HCT116 (cell line): ENCODE measurements at regions not wholly inside any gene's neighbourhood (a gene's known extent, or its start where the extent isn't known, plus 50 kb on each side); places are given as distances from the start of the nearest gene placed in this dataset.

Source experiments
- ATAC-seq: fragments of 200-7000 bp; cut with Tn5 transposase; 2 replicates; pipeline ENCODE4 v1.9.1; 2020; ENCODE audit warnings: mild to moderate bottlenecking, moderate library complexity
- BruUV-seq: library from RNA; stranded (reverse); fragments of 400-500 nt; replicated peaks from 2 replicates; lab custom pipeline; 2021; lab: Mats Ljungman, UMichigan
- CTCF ChIA-PET: fragments of 300-600 bp; sonication (Branson Sonifier 250); formaldehyde crosslinking; loops from one replicate; lab custom pipeline; 2021; ENCODE audit warnings: antibody characterized with exemption; lab: Charles Lee
- POLR2A ChIA-PET: fragments of 300-600, 350-600 bp; sonication (Branson Sonifier 250); formaldehyde crosslinking; loops from one replicate; lab custom pipeline; 2021; ENCODE audit warnings: antibody characterized with exemption; lab: Charles Lee
- RAD21 ChIA-PET, 2 experiments: fragments of 300-600 bp; sonication (Branson Sonifier 250); formaldehyde crosslinking; loops; one replicate each; lab custom pipeline; 2023; ENCODE audit warnings: low total read pairs in 2 of 2; ENCODE audit not compliant: uncharacterized antibody in 2 of 2, unreplicated experiment in 2 of 2, low non-redundant PET in 1 of 2; lab: Charles Lee
- DNase-seq: peaks from one replicate; pipeline ENCODE4 v3.0.0-alpha.2; 2010; ENCODE audit warnings: low read depth, low spot score
- H2AFZ ChIP-seq: fragments of 200-600 bp; shearing (Covaris generic), sonication (generic); 2 replicates; pipeline ENCODE4 v1.6.1; 2017; ENCODE audit warnings: low read depth, mixed run types, mixed read lengths, antibody characterized with exemption, low read length; ENCODE audit not compliant: poor library complexity, severe bottlenecking
- H3K27ac ChIP-seq: 2 replicates; pipeline ENCODE4 v1.5.1; 2012; ENCODE audit warnings: low read depth, low read length
- H3K27me3 ChIP-seq: fragments of 200-600 bp; sonication (generic); 2 replicates; pipeline ENCODE4 v1.6.1; 2016; ENCODE audit warnings: mixed run types, low read length, mixed read lengths; ENCODE audit not compliant: insufficient read depth
- H3K36me3 ChIP-seq, 2 experiments: fragments of 200-500 bp in 1 of 2; fragments of 200-600 bp in 1 of 2; sonication (Bioruptor generic) in 1 of 2; sonication (generic) in 1 of 2; 2 replicates each; pipeline versions ENCODE4 v1.5.1 to v1.6.1; 2014 to 2016; ENCODE audit warnings: low read length in 2 of 2, inconsistent platforms in 1 of 2, mixed read lengths in 1 of 2, mixed run types in 1 of 2; ENCODE audit not compliant: insufficient read depth in 2 of 2, control insufficient read depth in 1 of 2
- H3K4me1 ChIP-seq, 2 experiments: fragments of 200-600 bp in 1 of 2; sonication (generic) in 1 of 2; 2 replicates each; pipeline versions ENCODE4 v1.5.1 to v1.6.1; 2012 to 2017; ENCODE audit warnings: low read length in 2 of 2, inconsistent platforms in 1 of 2, mild to moderate bottlenecking in 1 of 2, mixed read lengths in 1 of 2, mixed run types in 1 of 2, moderate library complexity in 1 of 2; ENCODE audit not compliant: insufficient read depth in 2 of 2, control insufficient read depth in 1 of 2
- H3K4me2 ChIP-seq: fragments of 200-600 bp; sonication (generic); 2 replicates; pipeline ENCODE4 v1.6.1; 2017; ENCODE audit warnings: mixed run types, low read length, mixed read lengths
- H3K4me3 ChIP-seq, 2 experiments: fragments of 200-600 bp in 1 of 2; sonication (generic) in 1 of 2; replicated peaks in 1 of 2; 2 replicates each; pipeline ENCODE4 v1.5.1; 2011 to 2016; ENCODE audit warnings: low read length in 2 of 2, control low read depth in 1 of 2, low read depth in 1 of 2, mild to moderate bottlenecking in 1 of 2, mixed read lengths in 1 of 2, mixed run types in 1 of 2
- H3K79me2 ChIP-seq: fragments of 200-600 bp; sonication (generic); 2 replicates; pipeline ENCODE4 v1.6.1; 2017; ENCODE audit warnings: mild to moderate bottlenecking, mixed run types, low read length, moderate library complexity, mixed read lengths; ENCODE audit not compliant: insufficient read depth
- H3K9ac ChIP-seq: fragments of 200-600 bp; sonication (generic); 2 replicates; pipeline ENCODE4 v1.6.1; 2016; ENCODE audit warnings: low read length, mixed read lengths
- H3K9me2 ChIP-seq: fragments of 200-600 bp; sonication (generic), shearing (Covaris generic); 2 replicates; pipeline ENCODE4 v1.6.1; 2017; ENCODE audit warnings: mixed run types, mild to moderate bottlenecking, moderate library complexity; ENCODE audit not compliant: insufficient read depth
- H3K9me3 ChIP-seq, 2 experiments: fragments of 200-500 bp in 1 of 2; fragments of 200-600 bp in 1 of 2; sonication (Bioruptor generic) in 1 of 2; sonication (generic) in 1 of 2; 2 replicates each; pipeline ENCODE4 v1.6.1; 2014 to 2017; ENCODE audit warnings: low read length in 2 of 2, mixed read lengths in 2 of 2, inconsistent platforms in 1 of 2, low read depth in 1 of 2, mild to moderate bottlenecking in 1 of 2, mixed run types in 1 of 2, moderate library complexity in 1 of 2; ENCODE audit not compliant: control insufficient read depth in 1 of 2, insufficient read depth in 1 of 2
- H4K20me1 ChIP-seq: fragments of 200-600 bp; sonication (generic), shearing (Covaris generic); 2 replicates; pipeline ENCODE4 v1.6.1; 2017; ENCODE audit warnings: mixed run types, mild to moderate bottlenecking, moderate library complexity; ENCODE audit not compliant: insufficient read depth
- CEBPB ChIP-seq: IDR thresholded peaks from 2 replicates; pipeline ENCODE4 v1.6.1; 2012; ENCODE audit warnings: low read depth
- ELF1 ChIP-seq: IDR thresholded peaks from 2 replicates; pipeline ENCODE4 v1.6.1; 2012; ENCODE audit warnings: low read depth, borderline replicate concordance
- EZH2 ChIP-seq: fragments of 200-600 bp; sonication (generic); IDR thresholded peaks from 2 replicates; pipeline ENCODE4 v1.6.1; 2017; ENCODE audit warnings: antibody characterized with exemption, mixed run types
- EZH2phosphoT487 ChIP-seq: fragments of 200-600 bp; IDR thresholded peaks from 2 replicates; pipeline ENCODE4 v1.6.1; 2018; ENCODE audit warnings: antibody characterized with exemption, borderline replicate concordance
- FOSL1 ChIP-seq: IDR thresholded peaks from 2 replicates; pipeline ENCODE4 v1.6.1; 2012; ENCODE audit warnings: low read depth
- POLR2A ChIP-seq: IDR thresholded peaks from 2 replicates; pipeline ENCODE4 v1.7.0; 2011; ENCODE audit warnings: borderline replicate concordance; ENCODE audit not compliant: insufficient read depth, insufficient read length; ENCODE audit errors: extremely low read depth
- POLR2AphosphoS5 ChIP-seq: IDR thresholded peaks from 2 replicates; pipeline ENCODE4 v1.6.1; 2011; ENCODE audit warnings: mild to moderate bottlenecking, low read depth, low read length, moderate library complexity
- RAD21 ChIP-seq: IDR thresholded peaks from 2 replicates; pipeline ENCODE4 v1.6.1; 2012; ENCODE audit warnings: low read depth, mild to moderate bottlenecking
- SIN3A ChIP-seq: IDR thresholded peaks from 2 replicates; pipeline ENCODE4 v1.6.1; 2012; ENCODE audit warnings: low read depth
- SP1 ChIP-seq: IDR thresholded peaks from 2 replicates; pipeline ENCODE4 v1.6.1; 2012; ENCODE audit warnings: low read depth
- SRF ChIP-seq: IDR thresholded peaks from 2 replicates; pipeline ENCODE4 v1.6.1; 2012; ENCODE audit warnings: low read depth
- TCF7L2 ChIP-seq: IDR thresholded peaks from 2 replicates; pipeline ENCODE4 v1.7.0; 2011; ENCODE audit warnings: borderline replicate concordance, inconsistent platforms; ENCODE audit not compliant: insufficient read depth, insufficient read length; ENCODE audit errors: extremely low read depth
- ZFX ChIP-seq: fragments of 450-650 bp; IDR thresholded peaks from 2 replicates; pipeline ENCODE4 v1.6.1; 2017
- ZNF274 ChIP-seq: fragments of 200-500 bp; sonication (Bioruptor generic); IDR thresholded peaks from 2 replicates; pipeline ENCODE4 v1.6.1; 2014; ENCODE audit warnings: mild to moderate bottlenecking, low read depth, low read length, inconsistent platforms
- intact Hi-C: fragments of 100-400 bp; cut with micrococcal nuclease; formaldehyde crosslinking; loops from 2 replicates; pipeline ENCODE4 v1.10.0; 2022
- TF ChIP-seq, protein P1 (sequence below): IDR thresholded peaks from 2 replicates; pipeline ENCODE4 v1.6.1; 2012; ENCODE audit warnings: low read depth
- TF ChIP-seq, protein P2 (sequence below): IDR thresholded peaks from 2 replicates; pipeline ENCODE4 v1.6.1; 2011; ENCODE audit warnings: mild to moderate bottlenecking, low read length, moderate library complexity; ENCODE audit not compliant: insufficient replicate concordance; ENCODE audit errors: extremely low read depth
- TF ChIP-seq, protein P3 (sequence below): IDR thresholded peaks from 2 replicates; pipeline ENCODE4 v1.6.1; 2012
- TF ChIP-seq, protein P4 (sequence below), 3 experiments: fragments of 200-600 bp in 1 of 3; sonication (generic) in 1 of 3; IDR thresholded peaks in 2 of 3; conservative IDR thresholded peaks in 1 of 3; 2 replicates each; pipeline ENCODE4 v1.5.1; 2012 to 2017; ENCODE audit warnings: low read depth in 2 of 3, low read length in 2 of 3, antibody characterized with exemption in 1 of 3, borderline replicate concordance in 1 of 3, control low read depth in 1 of 3, mild to moderate bottlenecking in 1 of 3, mixed read lengths in 1 of 3, mixed run types in 1 of 3, moderate library complexity in 1 of 3; ENCODE audit not compliant: insufficient read depth in 1 of 3

DNA sequence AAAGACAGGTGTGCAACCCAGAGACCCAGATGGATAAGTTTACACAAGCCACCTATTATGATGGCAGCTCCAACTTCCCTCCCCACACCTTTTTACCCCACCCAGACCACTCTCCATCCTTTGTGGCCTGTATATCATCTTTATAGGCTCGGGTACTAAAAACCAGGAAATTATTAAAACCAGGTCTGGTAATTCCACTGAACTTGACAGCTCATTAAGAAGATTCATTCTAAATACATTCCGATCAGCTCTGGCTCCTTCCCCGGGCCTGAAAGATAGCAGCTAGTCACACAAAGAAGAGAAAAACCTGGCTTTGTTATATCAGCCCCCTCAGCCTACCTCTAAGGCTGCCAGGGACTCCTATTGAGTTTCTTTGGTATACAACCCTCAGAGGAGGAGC is 67.9 kb upstream of the API5 start:
- BruUV-seq, result no TSS peak
- no peaks in the 10 kb centered on the region for H3K9me3 ChIP-seq
- no peak overlapping the region for H2AFZ ChIP-seq
- H3K36me3 ChIP-seq, result no peaks in the 10 kb centered on the region
- H3K4me3 ChIP-seq, result no peak overlapping the region
- DNase-seq (no peak), ATAC-seq (no peak)
- H3K9me2 ChIP-seq, result no peaks in the 10 kb centered on the region
- H3K79me2 ChIP-seq, result no peaks in the 10 kb centered on the region
- H3K4me1 ChIP-seq, result no peaks in the 10 kb centered on the region
- no peak overlapping the region for H3K9ac ChIP-seq
- H4K20me1 ChIP-seq, result no peaks in the 10 kb centered on the region
- no peak overlapping the region for H3K4me2 ChIP-seq
- TF ChIP-seq ZNF274 (no peak), CEBPB (no peak), FOSL1 (no peak), ZFX (no peak), POLR2AphosphoS5 (no peak), SRF (no peak), RAD21 (no peak), EZH2phosphoT487 (no peak), POLR2A (no peak), ELF1 (no peak), EZH2 (no peak), TCF7L2 (no peak), SIN3A (no peak), SP1 (no peak)
- TF ChIP-seq, protein P1, sequence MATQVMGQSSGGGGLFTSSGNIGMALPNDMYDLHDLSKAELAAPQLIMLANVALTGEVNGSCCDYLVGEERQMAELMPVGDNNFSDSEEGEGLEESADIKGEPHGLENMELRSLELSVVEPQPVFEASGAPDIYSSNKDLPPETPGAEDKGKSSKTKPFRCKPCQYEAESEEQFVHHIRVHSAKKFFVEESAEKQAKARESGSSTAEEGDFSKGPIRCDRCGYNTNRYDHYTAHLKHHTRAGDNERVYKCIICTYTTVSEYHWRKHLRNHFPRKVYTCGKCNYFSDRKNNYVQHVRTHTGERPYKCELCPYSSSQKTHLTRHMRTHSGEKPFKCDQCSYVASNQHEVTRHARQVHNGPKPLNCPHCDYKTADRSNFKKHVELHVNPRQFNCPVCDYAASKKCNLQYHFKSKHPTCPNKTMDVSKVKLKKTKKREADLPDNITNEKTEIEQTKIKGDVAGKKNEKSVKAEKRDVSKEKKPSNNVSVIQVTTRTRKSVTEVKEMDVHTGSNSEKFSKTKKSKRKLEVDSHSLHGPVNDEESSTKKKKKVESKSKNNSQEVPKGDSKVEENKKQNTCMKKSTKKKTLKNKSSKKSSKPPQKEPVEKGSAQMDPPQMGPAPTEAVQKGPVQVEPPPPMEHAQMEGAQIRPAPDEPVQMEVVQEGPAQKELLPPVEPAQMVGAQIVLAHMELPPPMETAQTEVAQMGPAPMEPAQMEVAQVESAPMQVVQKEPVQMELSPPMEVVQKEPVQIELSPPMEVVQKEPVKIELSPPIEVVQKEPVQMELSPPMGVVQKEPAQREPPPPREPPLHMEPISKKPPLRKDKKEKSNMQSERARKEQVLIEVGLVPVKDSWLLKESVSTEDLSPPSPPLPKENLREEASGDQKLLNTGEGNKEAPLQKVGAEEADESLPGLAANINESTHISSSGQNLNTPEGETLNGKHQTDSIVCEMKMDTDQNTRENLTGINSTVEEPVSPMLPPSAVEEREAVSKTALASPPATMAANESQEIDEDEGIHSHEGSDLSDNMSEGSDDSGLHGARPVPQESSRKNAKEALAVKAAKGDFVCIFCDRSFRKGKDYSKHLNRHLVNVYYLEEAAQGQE, result no peak
- TF ChIP-seq, protein P2, sequence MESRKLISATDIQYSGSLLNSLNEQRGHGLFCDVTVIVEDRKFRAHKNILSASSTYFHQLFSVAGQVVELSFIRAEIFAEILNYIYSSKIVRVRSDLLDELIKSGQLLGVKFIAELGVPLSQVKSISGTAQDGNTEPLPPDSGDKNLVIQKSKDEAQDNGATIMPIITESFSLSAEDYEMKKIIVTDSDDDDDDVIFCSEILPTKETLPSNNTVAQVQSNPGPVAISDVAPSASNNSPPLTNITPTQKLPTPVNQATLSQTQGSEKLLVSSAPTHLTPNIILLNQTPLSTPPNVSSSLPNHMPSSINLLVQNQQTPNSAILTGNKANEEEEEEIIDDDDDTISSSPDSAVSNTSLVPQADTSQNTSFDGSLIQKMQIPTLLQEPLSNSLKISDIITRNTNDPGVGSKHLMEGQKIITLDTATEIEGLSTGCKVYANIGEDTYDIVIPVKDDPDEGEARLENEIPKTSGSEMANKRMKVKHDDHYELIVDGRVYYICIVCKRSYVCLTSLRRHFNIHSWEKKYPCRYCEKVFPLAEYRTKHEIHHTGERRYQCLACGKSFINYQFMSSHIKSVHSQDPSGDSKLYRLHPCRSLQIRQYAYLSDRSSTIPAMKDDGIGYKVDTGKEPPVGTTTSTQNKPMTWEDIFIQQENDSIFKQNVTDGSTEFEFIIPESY, result no peak
- TF ChIP-seq, protein P3, sequence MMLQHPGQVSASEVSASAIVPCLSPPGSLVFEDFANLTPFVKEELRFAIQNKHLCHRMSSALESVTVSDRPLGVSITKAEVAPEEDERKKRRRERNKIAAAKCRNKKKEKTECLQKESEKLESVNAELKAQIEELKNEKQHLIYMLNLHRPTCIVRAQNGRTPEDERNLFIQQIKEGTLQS, result no peak
- TF ChIP-seq, protein P4, sequence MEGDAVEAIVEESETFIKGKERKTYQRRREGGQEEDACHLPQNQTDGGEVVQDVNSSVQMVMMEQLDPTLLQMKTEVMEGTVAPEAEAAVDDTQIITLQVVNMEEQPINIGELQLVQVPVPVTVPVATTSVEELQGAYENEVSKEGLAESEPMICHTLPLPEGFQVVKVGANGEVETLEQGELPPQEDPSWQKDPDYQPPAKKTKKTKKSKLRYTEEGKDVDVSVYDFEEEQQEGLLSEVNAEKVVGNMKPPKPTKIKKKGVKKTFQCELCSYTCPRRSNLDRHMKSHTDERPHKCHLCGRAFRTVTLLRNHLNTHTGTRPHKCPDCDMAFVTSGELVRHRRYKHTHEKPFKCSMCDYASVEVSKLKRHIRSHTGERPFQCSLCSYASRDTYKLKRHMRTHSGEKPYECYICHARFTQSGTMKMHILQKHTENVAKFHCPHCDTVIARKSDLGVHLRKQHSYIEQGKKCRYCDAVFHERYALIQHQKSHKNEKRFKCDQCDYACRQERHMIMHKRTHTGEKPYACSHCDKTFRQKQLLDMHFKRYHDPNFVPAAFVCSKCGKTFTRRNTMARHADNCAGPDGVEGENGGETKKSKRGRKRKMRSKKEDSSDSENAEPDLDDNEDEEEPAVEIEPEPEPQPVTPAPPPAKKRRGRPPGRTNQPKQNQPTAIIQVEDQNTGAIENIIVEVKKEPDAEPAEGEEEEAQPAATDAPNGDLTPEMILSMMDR (IDR thresholded peaks at IDR 0.05 in 2 of 3, conservative IDR thresholded peaks at IDR 0.05 in 1 of 3; ENCODE audit: borderline replicate concordance in 1 of 3, insufficient read depth in 1 of 3, low read depth in 2 of 3, low read length in 2 of 3), result no peak
- ChIA-PET POLR2A (no interaction called here), RAD21 (no interaction called here), CTCF (no interaction called here)
- H3K27me3 ChIP-seq, result no peaks in the 10 kb centered on the region
- intact Hi-C loops, result no loop called here
- H3K27ac ChIP-seq, result no peak overlapping the region
